ENCODE measurements at regions not wholly inside any gene's neighbourhood (a gene's known extent, or its start where the extent isn't known, plus 50 kb on each side); places are given as distances from the start of the nearest gene placed in this dataset.
"Not testable (repeated sequence)": the region's sequence is repeated elsewhere in the genome, so short reads cannot be mapped to it uniquely, and the experiment has no call there.

DNA sequence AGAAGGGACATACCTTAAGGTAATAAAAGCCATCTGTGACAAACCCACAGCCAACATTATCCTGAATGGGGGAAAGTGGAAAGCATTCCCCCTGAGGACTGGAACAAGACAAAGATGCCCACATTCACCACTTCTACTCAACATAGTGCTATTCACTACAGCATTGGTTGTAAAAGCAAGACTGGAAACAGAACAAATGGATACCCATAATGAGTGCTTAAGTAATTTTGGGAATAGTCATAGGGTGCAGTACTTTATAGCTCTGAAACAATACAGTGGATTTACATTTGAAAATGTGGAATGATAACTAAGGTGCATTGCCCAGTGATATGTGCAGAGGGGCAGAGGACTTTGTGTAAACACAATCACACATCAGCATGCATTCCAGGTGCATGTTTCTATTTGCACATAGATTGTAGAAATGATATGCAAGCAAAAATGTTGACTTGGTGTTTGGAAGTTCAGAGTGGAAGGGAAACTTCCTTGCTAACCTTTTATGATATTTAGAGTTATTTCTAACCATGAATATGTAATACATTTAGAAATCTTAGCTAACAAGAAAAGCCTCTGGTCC is 112.3 kb downstream of the IGLL1 start:
- no peak overlapping the region for H3K4me3 ChIP-seq (ENCODE audit: low read depth, low read length)
- in situ Hi-C loops (cut with HindIII; ENCODE audit: low sequenced_read_pairs), result no loop called here
- no peak for DNase-seq (ENCODE audit: low read depth, low spot score)
- TF ChIP-seq, protein P1, sequence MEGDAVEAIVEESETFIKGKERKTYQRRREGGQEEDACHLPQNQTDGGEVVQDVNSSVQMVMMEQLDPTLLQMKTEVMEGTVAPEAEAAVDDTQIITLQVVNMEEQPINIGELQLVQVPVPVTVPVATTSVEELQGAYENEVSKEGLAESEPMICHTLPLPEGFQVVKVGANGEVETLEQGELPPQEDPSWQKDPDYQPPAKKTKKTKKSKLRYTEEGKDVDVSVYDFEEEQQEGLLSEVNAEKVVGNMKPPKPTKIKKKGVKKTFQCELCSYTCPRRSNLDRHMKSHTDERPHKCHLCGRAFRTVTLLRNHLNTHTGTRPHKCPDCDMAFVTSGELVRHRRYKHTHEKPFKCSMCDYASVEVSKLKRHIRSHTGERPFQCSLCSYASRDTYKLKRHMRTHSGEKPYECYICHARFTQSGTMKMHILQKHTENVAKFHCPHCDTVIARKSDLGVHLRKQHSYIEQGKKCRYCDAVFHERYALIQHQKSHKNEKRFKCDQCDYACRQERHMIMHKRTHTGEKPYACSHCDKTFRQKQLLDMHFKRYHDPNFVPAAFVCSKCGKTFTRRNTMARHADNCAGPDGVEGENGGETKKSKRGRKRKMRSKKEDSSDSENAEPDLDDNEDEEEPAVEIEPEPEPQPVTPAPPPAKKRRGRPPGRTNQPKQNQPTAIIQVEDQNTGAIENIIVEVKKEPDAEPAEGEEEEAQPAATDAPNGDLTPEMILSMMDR (IDR thresholded peaks at IDR 0.05; ENCODE audit: low read depth, low read length), result no peak

DNA sequence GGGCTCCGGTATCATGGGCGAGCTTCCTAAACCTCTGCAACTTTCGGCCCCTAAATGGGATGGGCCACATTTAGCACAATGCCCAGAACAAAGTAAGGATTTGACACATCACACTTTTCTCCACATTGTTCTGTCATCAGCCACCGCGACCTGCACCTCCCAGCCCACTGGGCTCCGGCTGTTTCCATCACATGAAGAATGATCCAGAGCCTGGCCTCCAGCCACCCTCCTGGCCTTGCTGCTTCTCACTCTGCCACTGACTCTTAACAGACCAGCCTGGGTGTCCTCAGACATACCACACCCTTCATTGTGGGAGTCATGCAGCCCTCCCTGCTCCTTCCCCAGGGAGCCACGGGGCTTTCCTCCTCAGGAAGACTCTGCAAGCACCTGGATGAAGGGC is 113.7 kb downstream of the IGLL1 start:
- no peak overlapping the region for H3K4me3 ChIP-seq (ENCODE audit: low read depth, low read length)
- TF ChIP-seq, protein P1 (IDR thresholded peaks at IDR 0.05; ENCODE audit: low read depth, low read length), result no peak
- no peak for DNase-seq (ENCODE audit: low read depth, low spot score)
- in situ Hi-C loops (cut with HindIII; ENCODE audit: low sequenced_read_pairs), result no loop called here

- in situ Hi-C loops (cut with HindIII; ENCODE audit: low sequenced_read_pairs); DNase-seq (ENCODE audit: low read depth, low spot score); H3K4me3 ChIP-seq (ENCODE audit: low read depth, low read length): not testable (repeated sequence)
Measured at GRCh38 chr22:23464796-23465195, 115.3 kb downstream of the IGLL1 start.

- in situ Hi-C loops (cut with HindIII; ENCODE audit: low sequenced_read_pairs); DNase-seq (ENCODE audit: low read depth, low spot score): not testable (repeated sequence)
Measured at GRCh38 chr22:23460517-23461031, 119.5 kb downstream of the IGLL1 start.

DNA sequence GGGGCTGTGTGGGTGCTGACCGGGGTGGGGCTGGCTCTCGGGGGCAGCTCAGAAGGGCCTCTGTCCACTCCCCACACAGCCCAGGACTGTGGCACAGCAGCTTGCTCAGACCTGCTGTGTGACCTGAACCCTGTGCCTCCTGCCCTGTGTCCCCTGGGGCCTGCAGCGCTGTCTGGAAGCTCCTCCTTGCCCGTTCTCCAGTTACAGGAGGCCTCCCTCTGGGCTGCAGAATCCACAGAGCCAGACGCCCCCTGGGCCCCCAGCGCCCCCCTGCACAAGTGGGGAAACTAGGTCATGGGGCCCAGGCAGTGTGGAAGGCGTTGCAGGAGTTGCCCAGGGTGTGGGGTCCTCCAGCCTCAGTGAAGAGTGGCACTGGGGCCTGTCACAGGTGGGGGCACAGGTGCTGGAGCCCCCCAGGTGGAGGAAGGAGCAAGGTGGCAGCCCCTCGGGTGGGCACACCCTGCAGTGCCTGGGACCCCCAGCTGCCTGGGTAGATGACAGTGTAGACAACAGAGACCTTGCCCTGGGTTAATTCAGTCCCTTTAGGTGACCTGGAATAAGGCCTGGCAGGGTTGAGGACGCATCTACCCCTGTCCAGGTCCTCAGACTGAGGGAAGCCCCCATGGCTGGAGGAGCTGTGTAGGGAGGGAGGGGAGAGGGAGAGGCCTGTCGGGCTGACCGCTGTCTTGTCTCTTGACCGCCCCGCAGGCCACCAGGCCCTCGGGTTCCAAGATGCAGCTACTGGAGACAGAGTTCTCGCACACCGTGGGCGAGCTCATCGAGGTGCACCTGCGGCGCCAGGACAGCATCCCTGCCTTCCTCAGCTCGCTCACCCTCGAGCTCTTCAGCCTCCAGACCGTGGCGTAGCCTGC is 120.2 kb downstream of the IGLL1 start:
- in situ Hi-C loops (cut with HindIII; ENCODE audit: low sequenced_read_pairs); DNase-seq (ENCODE audit: low read depth, low spot score): not testable (repeated sequence)

More at GRCh38 chr22:23460517-23461031, 119.5 kb downstream of the IGLL1 start:
- not testable (repeated sequence) for H3K4me3 ChIP-seq (ENCODE audit: low read depth, low read length)

DNA sequence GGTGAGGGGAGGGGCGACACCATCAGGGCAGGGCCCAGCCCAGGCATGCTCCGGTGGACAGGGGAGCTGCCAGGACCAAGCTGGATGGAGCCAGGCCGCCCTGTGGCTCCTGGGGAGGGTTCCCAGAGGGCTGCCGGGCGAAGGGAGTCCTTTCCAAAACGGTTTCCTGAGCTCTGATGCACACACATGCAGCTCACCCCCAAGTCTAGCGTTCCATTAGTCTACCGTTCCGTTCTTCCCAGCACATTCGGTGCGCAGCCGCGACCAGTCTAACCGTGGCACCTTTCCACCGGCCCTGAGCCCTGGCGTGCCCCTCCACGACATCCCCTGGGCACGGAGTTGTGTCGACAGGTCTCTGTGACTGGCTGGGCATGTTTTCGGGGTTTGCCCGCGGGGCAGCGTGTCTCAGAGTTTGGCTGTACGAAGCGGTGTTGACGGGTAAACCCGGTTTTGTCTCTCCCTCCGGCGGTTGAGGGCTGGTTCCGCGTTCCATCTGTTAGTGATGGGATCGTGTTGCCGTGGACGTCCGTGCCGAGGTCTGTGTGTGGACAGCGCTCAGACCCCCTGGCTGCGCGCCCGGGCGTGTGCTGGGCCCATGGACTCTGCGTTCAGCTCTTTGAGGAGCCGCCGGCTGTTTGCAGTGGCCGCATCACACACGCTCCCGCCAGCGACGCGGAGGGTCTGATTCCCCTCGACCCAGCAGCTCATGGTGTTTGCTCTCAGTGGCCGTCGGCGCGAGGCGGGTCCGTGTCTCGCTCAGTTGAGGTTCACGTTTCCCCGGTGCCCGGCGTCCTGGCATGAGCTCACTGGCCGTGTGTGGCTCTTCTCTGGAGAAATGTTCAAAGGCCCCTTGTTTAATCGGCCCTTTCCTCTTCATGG is 121.2 kb downstream of the IGLL1 start:
- H3K4me3 ChIP-seq (ENCODE audit: low read depth, low read length), result no peak overlapping the region
- in situ Hi-C loops (cut with HindIII; ENCODE audit: low sequenced_read_pairs), result no loop called here
- TF ChIP-seq, protein P1 (IDR thresholded peaks at IDR 0.05; ENCODE audit: low read depth, low read length), result no peak
- no peak for DNase-seq (ENCODE audit: low read depth, low spot score)

More for the DNA sequence above, 120.2 kb downstream of the IGLL1 start:
- H3K4me3 ChIP-seq (ENCODE audit: low read depth, low read length), result not testable (repeated sequence)

DNA sequence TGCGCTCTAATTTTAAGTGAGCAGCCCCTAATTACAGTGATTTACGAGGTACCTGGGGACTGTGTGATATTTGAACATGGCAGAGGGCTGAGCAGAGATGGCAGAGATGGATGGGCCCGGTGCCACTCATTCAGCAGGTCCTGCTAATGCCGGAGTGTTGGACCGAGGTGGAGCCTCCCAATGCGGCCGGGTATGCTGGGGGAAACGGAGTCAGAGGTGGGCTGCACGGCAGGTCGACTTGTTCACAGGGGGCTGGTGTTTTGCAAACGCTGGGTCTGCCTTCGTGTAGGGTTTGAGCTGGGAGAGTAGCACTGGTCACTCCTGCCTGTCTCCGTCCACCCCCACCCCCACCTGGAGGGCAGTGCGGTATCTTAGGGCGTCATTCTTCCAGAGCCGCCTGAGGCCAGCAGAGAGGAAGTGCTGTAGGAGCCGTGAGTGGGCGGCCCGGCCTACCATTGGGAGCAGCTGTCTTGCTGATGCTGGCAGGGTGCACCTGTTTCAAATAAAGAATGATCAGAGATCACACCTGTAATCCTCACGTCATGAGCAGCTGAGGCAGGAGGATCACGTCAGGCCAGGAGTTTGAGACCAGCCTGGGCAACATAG is 122.6 kb downstream of the IGLL1 start:
- in situ Hi-C loops (cut with HindIII; ENCODE audit: low sequenced_read_pairs), result no loop called here
- TF ChIP-seq, protein P1 (IDR thresholded peaks at IDR 0.05; ENCODE audit: low read depth, low read length), result no peak
- no peak for DNase-seq (ENCODE audit: low read depth, low spot score)
- no peak overlapping the region for H3K4me3 ChIP-seq (ENCODE audit: low read depth, low read length)

- H3K4me3 ChIP-seq (ENCODE audit: low read depth, low read length); in situ Hi-C loops (cut with HindIII; ENCODE audit: low sequenced_read_pairs); DNase-seq (ENCODE audit: low read depth, low spot score): not testable (repeated sequence)
Measured at GRCh38 chr22:23456666-23457379, 123.3 kb downstream of the IGLL1 start.

- H3K4me3 ChIP-seq (ENCODE audit: low read depth, low read length); in situ Hi-C loops (cut with HindIII; ENCODE audit: low sequenced_read_pairs); DNase-seq (ENCODE audit: low read depth, low spot score): not testable (repeated sequence)
Measured at GRCh38 chr22:23454345-23454744, 125.7 kb downstream of the IGLL1 start.
